WTC11 (cell line): ENCODE measurements at regions not wholly inside any gene's neighbourhood (a gene's known extent, or its start where the extent isn't known, plus 50 kb on each side); places are given as distances from the start of the nearest gene placed in this dataset.
"Not testable (repeated sequence)": the region's sequence is repeated elsewhere in the genome, so short reads cannot be mapped to it uniquely, and the experiment has no call there.

Experiments used
- ATF2 ChIP-seq: sonication (generic); formaldehyde crosslinking; IDR thresholded peaks from 2 replicates; pipeline ENCODE4 v1.8.1; 2022; ENCODE audit warnings: low read depth, missing genetic modification reagents, borderline replicate concordance
- CBFB ChIP-seq: sonication (generic); formaldehyde crosslinking; IDR thresholded peaks from 2 replicates; pipeline ENCODE4 v1.8.1; 2022; ENCODE audit warnings: mild to moderate bottlenecking, low read depth, missing genetic modification reagents
- CREB1 ChIP-seq: sonication (generic); formaldehyde crosslinking; IDR thresholded peaks from 2 replicates; pipeline ENCODE4 v1.8.0; 2023; ENCODE audit warnings: mild to moderate bottlenecking, missing genetic modification reagents
- FOXJ3 ChIP-seq: sonication (generic); formaldehyde crosslinking; IDR thresholded peaks from 2 replicates; pipeline ENCODE4 v1.9.0; 2021; ENCODE audit warnings: missing genetic modification reagents, mild to moderate bottlenecking, borderline replicate concordance
- JUN ChIP-seq: sonication (generic); formaldehyde crosslinking; IDR thresholded peaks from 2 replicates; pipeline ENCODE4 v1.8.0; 2023; ENCODE audit warnings: mild to moderate bottlenecking, missing genetic modification reagents
- NFYB ChIP-seq: sonication (generic); formaldehyde crosslinking; conservative IDR thresholded peaks from 2 replicates; pipeline ENCODE4 v1.8.0; 2022; ENCODE audit warnings: low read depth, missing genetic modification reagents
- NR3C1 ChIP-seq: sonication (generic); formaldehyde crosslinking; conservative IDR thresholded peaks from 2 replicates; pipeline ENCODE4 v1.8.1; 2023; ENCODE audit warnings: low read depth, mild to moderate bottlenecking, missing genetic modification reagents
- TCF7 ChIP-seq: sonication (generic); formaldehyde crosslinking; IDR thresholded peaks from 2 replicates; pipeline ENCODE4 v1.8.0; 2022; ENCODE audit warnings: mild to moderate bottlenecking, low read depth, missing genetic modification reagents, moderate library complexity
- ZBTB21 ChIP-seq: sonication (generic); formaldehyde crosslinking; IDR thresholded peaks from 2 replicates; pipeline ENCODE4 v1.8.1; 2023; ENCODE audit warnings: mild to moderate bottlenecking, missing genetic modification reagents, borderline replicate concordance
- TF ChIP-seq, protein P1 (sequence below): fragments of 200-600 bp; IDR thresholded peaks from 2 replicates; pipeline ENCODE4 v1.8.0; 2022; ENCODE audit warnings: antibody characterized with exemption
- TF ChIP-seq, protein P2 (sequence below): sonication (generic); formaldehyde crosslinking; IDR thresholded peaks from 2 replicates; pipeline ENCODE4 v1.8.0; 2022; ENCODE audit warnings: mild to moderate bottlenecking, missing genetic modification reagents
- TF ChIP-seq, protein P3 (sequence below): sonication (generic); formaldehyde crosslinking; IDR thresholded peaks from 2 replicates; pipeline ENCODE4 v1.8.1; 2022; ENCODE audit warnings: mild to moderate bottlenecking, missing genetic modification reagents, moderate library complexity, borderline replicate concordance
- TF ChIP-seq, protein P4 (sequence below): sonication (generic); formaldehyde crosslinking; IDR thresholded peaks from 2 replicates; pipeline ENCODE4 v1.8.1; 2023; ENCODE audit warnings: mild to moderate bottlenecking, moderate library complexity, missing genetic modification reagents

GRCh38 chr4:33979781-33980180 is 2264.5 kb downstream of the ARAP2 start:
- TF ChIP-seq, protein P1, sequence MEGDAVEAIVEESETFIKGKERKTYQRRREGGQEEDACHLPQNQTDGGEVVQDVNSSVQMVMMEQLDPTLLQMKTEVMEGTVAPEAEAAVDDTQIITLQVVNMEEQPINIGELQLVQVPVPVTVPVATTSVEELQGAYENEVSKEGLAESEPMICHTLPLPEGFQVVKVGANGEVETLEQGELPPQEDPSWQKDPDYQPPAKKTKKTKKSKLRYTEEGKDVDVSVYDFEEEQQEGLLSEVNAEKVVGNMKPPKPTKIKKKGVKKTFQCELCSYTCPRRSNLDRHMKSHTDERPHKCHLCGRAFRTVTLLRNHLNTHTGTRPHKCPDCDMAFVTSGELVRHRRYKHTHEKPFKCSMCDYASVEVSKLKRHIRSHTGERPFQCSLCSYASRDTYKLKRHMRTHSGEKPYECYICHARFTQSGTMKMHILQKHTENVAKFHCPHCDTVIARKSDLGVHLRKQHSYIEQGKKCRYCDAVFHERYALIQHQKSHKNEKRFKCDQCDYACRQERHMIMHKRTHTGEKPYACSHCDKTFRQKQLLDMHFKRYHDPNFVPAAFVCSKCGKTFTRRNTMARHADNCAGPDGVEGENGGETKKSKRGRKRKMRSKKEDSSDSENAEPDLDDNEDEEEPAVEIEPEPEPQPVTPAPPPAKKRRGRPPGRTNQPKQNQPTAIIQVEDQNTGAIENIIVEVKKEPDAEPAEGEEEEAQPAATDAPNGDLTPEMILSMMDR = not testable (repeated sequence)
- TF ChIP-seq CREB1 (CRISPR knock-in tag); ATF2 (CRISPR knock-in tag); NFYB (CRISPR knock-in tag); CBFB; TCF7; JUN (CRISPR knock-in tag); FOXJ3; ZBTB21; NR3C1 (CRISPR knock-in tag): not testable (repeated sequence)
- TF ChIP-seq, protein P2, sequence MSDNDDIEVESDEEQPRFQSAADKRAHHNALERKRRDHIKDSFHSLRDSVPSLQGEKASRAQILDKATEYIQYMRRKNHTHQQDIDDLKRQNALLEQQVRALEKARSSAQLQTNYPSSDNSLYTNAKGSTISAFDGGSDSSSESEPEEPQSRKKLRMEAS = not testable (repeated sequence)
- TF ChIP-seq, protein P3, sequence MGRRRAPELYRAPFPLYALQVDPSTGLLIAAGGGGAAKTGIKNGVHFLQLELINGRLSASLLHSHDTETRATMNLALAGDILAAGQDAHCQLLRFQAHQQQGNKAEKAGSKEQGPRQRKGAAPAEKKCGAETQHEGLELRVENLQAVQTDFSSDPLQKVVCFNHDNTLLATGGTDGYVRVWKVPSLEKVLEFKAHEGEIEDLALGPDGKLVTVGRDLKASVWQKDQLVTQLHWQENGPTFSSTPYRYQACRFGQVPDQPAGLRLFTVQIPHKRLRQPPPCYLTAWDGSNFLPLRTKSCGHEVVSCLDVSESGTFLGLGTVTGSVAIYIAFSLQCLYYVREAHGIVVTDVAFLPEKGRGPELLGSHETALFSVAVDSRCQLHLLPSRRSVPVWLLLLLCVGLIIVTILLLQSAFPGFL (CRISPR knock-in tag) = not testable (repeated sequence)
- TF ChIP-seq, protein P4, sequence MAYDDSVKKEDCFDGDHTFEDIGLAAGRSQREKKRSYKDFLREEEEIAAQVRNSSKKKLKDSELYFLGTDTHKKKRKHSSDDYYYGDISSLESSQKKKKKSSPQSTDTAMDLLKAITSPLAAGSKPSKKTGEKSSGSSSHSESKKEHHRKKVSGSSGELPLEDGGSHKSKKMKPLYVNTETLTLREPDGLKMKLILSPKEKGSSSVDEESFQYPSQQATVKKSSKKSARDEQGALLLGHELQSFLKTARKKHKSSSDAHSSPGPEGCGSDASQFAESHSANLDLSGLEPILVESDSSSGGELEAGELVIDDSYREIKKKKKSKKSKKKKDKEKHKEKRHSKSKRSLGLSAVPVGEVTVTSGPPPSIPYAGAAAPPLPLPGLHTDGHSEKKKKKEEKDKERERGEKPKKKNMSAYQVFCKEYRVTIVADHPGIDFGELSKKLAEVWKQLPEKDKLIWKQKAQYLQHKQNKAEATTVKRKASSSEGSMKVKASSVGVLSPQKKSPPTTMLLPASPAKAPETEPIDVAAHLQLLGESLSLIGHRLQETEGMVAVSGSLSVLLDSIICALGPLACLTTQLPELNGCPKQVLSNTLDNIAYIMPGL (CRISPR knock-in tag) = not testable (repeated sequence)
